GM18861 (cell line): ENCODE measurements at regions not wholly inside any gene's neighbourhood (a gene's known extent, or its start where the extent isn't known, plus 50 kb on each side); places are given as distances from the start of the nearest gene placed in this dataset.

Source experiments
- ATAC-seq: cut with Tn5 transposase; IDR thresholded peaks from one replicate; pipeline ENCODE4 v1.9.1; 2021; ENCODE audit not compliant: unreplicated experiment

GRCh38 chr1:221286399-221286798 lies 407.2 kb downstream of the HLX start:
- no peak for ATAC-seq

GRCh38 chr1:221289103-221289502 lies 409.9 kb downstream of the HLX start:
- ATAC-seq = no peak

GRCh38 chr1:221290669-221291068 lies 411.4 kb downstream of the HLX start:
- ATAC-seq = no peak

GRCh38 chr1:221291113-221291512 lies 411.9 kb downstream of the HLX start:
- no peak for ATAC-seq

GRCh38 chr1:221292652-221293051 lies 413.4 kb downstream of the HLX start:
- no peak for ATAC-seq

GRCh38 chr1:221294242-221294641 lies 415.0 kb downstream of the HLX start:
- no peak for ATAC-seq

- no peak for ATAC-seq
These were observed 423.1 kb downstream of the HLX start for GRCh38 chr1:221302357-221302756.

- ATAC-seq = no peak
These were observed 423.6 kb downstream of the HLX start for GRCh38 chr1:221302810-221303209.

- no peak for ATAC-seq
These were observed 424.4 kb downstream of the HLX start for GRCh38 chr1:221303623-221304022.

GRCh38 chr1:221306239-221306638 lies 427.0 kb downstream of the HLX start:
- no peak for ATAC-seq

- ATAC-seq = no peak
These were observed 429.6 kb downstream of the HLX start for GRCh38 chr1:221308534-221309511.

- ATAC-seq = no peak
These were observed 430.5 kb downstream of the HLX start for GRCh38 chr1:221309723-221310122.

GRCh38 chr1:221310180-221310579 lies 430.9 kb downstream of the HLX start:
- ATAC-seq = no peak

- no peak for ATAC-seq
These were observed 426.6 kb downstream of the DUSP10 start for GRCh38 chr1:221315330-221315729.

GRCh38 chr1:221316491-221317056 lies 425.3 kb downstream of the DUSP10 start:
- ATAC-seq = no peak

GRCh38 chr1:221317537-221317936 lies 424.4 kb downstream of the DUSP10 start:
- ATAC-seq = no peak

GRCh38 chr1:221327954-221328353 lies 413.9 kb downstream of the DUSP10 start:
- no peak for ATAC-seq

- no peak for ATAC-seq
These were observed 413.5 kb downstream of the DUSP10 start for GRCh38 chr1:221328371-221328770.

- ATAC-seq = no peak
These were observed 410.4 kb downstream of the DUSP10 start for GRCh38 chr1:221331273-221332183.

GRCh38 chr1:221334062-221334461 lies 407.8 kb downstream of the DUSP10 start:
- no peak for ATAC-seq
